Transverse colon (tissue), 4 donors: ENCODE measurements at regions not wholly inside any gene's neighbourhood (a gene's known extent, or its start where the extent isn't known, plus 50 kb on each side); places are given as distances from the start of the nearest gene placed in this dataset.
"Not testable (repeated sequence)": the region's sequence is repeated elsewhere in the genome, so short reads cannot be mapped to it uniquely, and the experiment has no call there.

Experiments used
- DNase-seq: peaks from one replicate; pipeline ENCODE4 v3.0.0-alpha.2; 2019
- H3K27ac ChIP-seq, 4 donors: fragments of 200-600 bp; sonication (generic); 2 replicates each; pipeline ENCODE4 v1.5.1; 2016 to 2018; ENCODE audit warnings: inconsistent platforms in 4 of 4
- H3K27me3 ChIP-seq: fragments of 200-600 bp; sonication (generic); 2 replicates; pipeline ENCODE4 v1.5.1; 2017; ENCODE audit warnings: inconsistent platforms
- H3K36me3 ChIP-seq, 4 donors: fragments of 200-600 bp; sonication (generic); 2 replicates each; pipeline ENCODE4 v1.5.1; 2017 to 2019; ENCODE audit warnings: inconsistent platforms in 4 of 4
- H3K4me1 ChIP-seq, 4 donors: fragments of 200-600 bp; sonication (generic); 2 replicates each; pipeline ENCODE4 v1.5.1; 2017 to 2020; ENCODE audit warnings: inconsistent platforms in 4 of 4
- H3K4me3 ChIP-seq, 4 donors: fragments of 200-600 bp; sonication (generic); 1 replicate in 1 of 4; 2 replicates in 3 of 4; pipeline versions ENCODE4 v1.5.1 to v1.6.1; 2017 to 2019; ENCODE audit warnings: inconsistent platforms in 4 of 4
- H3K9me3 ChIP-seq, 2 donors: fragments of 200-600 bp; sonication (generic); 2 replicates each; pipeline ENCODE4 v1.5.1; 2017 to 2019; ENCODE audit warnings: inconsistent platforms in 2 of 2
- EP300 ChIP-seq: sonication (generic); formaldehyde crosslinking; IDR thresholded peaks from one replicate; pipeline ENCODE4 v1.6.1; 2017; ENCODE audit warnings: antibody characterized with exemption, low read depth
- POLR2A ChIP-seq: fragments of 450-650 bp; IDR thresholded peaks from one replicate; pipeline ENCODE4 v1.6.1; 2016; ENCODE audit warnings: antibody characterized with exemption, mild to moderate bottlenecking, moderate library complexity
- POLR2AphosphoS5 ChIP-seq, 3 donors: sonication (generic); formaldehyde crosslinking; IDR thresholded peaks; one replicate each; pipeline ENCODE4 v1.6.1; 2016; ENCODE audit warnings: antibody characterized with exemption in 3 of 3
- WGBS, 2 donors: methylation state at CpG; one replicate each; pipeline ENCODE4 v1.1.5; 2018; ENCODE audit warnings: low coverage in 1 of 2; 5-methylcytosine and 5-hydroxymethylcytosine counted together
- in situ Hi-C, 4 donors: fragments of 200-750 bp; cut with MboI; loops; one replicate each; pipeline versions ENCODE4 v1.15.0 to v1.15.1; 2017; ENCODE audit warnings: low sequenced_read_pairs in 3 of 4, low pct_ligation_motif_present in 1 of 4, low pct_unique_long_range_greater_than_20kb in 1 of 4
- intact Hi-C: fragments of 100-400 bp; cut with DNase I; formaldehyde crosslinking; loops from one replicate; pipeline ENCODE4 v1.15.1; 2023; ENCODE audit warnings: low total_unique reads
- TF ChIP-seq, protein P1 (sequence below), 5 experiments: fragments of 200-600 bp in 3 of 5; fragments of 450-650 bp in 2 of 5; sonication (generic) in 3 of 5; IDR thresholded peaks; 1 replicate in 2 of 5; 2 replicates in 3 of 5; pipeline ENCODE4 v1.5.1; 2016 to 2017; ENCODE audit warnings: antibody characterized with exemption in 5 of 5, inconsistent platforms in 3 of 5, mild to moderate bottlenecking in 2 of 5, moderate library complexity in 1 of 5

DNA sequence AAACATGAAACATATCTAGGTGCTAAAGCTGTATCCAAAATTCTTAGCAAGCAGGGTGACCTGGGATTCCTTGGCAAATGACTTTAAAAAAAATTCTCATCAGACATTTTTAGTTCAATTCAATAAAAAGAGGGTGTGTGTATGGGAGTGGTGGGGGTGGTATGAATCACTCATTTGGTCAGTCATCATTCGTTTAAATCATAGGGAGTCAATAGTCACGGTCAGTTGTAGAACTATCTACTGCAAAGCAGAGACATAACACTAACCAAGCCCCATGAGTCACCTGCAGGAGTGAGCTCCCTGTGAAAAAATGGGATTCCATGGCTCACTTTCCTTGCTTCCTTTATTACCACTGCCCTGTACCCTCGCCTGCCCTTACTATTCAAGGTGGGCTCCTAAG, 380.6 kb upstream of the TCF4 start:
- in situ Hi-C loops (no loop called here), intact Hi-C loops (no loop called here)
- TF ChIP-seq, protein P1, sequence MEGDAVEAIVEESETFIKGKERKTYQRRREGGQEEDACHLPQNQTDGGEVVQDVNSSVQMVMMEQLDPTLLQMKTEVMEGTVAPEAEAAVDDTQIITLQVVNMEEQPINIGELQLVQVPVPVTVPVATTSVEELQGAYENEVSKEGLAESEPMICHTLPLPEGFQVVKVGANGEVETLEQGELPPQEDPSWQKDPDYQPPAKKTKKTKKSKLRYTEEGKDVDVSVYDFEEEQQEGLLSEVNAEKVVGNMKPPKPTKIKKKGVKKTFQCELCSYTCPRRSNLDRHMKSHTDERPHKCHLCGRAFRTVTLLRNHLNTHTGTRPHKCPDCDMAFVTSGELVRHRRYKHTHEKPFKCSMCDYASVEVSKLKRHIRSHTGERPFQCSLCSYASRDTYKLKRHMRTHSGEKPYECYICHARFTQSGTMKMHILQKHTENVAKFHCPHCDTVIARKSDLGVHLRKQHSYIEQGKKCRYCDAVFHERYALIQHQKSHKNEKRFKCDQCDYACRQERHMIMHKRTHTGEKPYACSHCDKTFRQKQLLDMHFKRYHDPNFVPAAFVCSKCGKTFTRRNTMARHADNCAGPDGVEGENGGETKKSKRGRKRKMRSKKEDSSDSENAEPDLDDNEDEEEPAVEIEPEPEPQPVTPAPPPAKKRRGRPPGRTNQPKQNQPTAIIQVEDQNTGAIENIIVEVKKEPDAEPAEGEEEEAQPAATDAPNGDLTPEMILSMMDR (IDR thresholded peaks at IDR 0.05), result no peak
- TF ChIP-seq POLR2A (no peak), POLR2AphosphoS5 (IDR thresholded peaks at IDR 0.05) (no peak), EP300 (no peak)
- H3K27me3 ChIP-seq, result no peaks in the 10 kb centered on the region
- H3K36me3 ChIP-seq, result no peaks in the 10 kb centered on the region
- H3K4me3 ChIP-seq, result no peak overlapping the region
- no peak for DNase-seq
- WGBS, 2 donors, result 69 to 84% methylated on average over 3 of the region's 3 CpGs
- no peaks in the 10 kb centered on the region for H3K4me1 ChIP-seq
- H3K27ac ChIP-seq, result no peak overlapping the region
- no peaks in the 10 kb centered on the region for H3K9me3 ChIP-seq

DNA sequence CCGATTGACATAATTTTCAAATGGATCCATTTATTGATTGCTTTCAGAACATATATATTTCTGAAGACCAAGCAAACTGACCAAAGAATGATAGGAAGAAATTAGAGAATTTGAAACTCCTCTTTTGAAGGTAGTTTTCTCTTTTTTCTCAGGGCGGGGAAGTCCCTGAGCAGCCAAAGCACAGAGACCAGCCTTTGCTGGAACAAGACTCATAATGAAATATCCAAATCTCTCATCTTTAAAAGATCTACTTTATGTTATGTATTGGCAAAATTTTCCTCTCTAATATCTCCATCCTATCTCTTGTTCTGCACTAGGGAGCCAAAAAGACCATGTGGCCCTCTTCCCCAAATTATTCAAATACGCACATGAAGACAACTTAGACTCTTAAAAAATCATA, 379.0 kb upstream of the TCF4 start:
- DNase-seq, result no peak
- no peaks in the 10 kb centered on the region for H3K27me3 ChIP-seq
- H3K4me3 ChIP-seq, result no peak overlapping the region
- no peak overlapping the region for H3K27ac ChIP-seq
- WGBS, 2 donors, result 68 to 86% methylated on average over 2 to 3 of the region's 3 CpGs
- no peaks in the 10 kb centered on the region for H3K9me3 ChIP-seq
- in situ Hi-C loops (no loop called here), intact Hi-C loops (no loop called here)
- H3K4me1 ChIP-seq, result no peaks in the 10 kb centered on the region
- no peaks in the 10 kb centered on the region for H3K36me3 ChIP-seq
- TF ChIP-seq POLR2A, result no peak
- TF ChIP-seq POLR2AphosphoS5 (IDR thresholded peaks at IDR 0.05), result no peak
- TF ChIP-seq, protein P1 (IDR thresholded peaks at IDR 0.05), result no peak
- TF ChIP-seq EP300, result no peak

DNA sequence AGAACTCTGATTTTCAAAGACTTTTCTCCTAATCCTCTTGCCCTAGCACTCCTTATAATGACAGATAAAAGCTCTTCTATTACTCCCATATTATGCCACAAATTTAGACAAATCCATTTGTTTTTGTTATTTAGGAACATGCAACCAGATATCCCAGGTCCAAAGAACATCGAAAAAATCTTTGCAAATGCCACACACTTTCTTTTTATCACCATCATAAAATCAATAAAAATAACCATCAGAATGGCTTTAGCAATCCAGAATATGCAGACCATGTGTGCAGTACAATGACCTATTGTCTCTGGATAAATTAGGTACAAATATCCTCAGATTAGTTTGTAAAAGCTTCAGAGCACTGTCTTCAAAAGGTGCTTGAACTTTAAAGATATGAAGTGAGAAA, 376.2 kb upstream of the TCF4 start:
- WGBS, 2 donors, result 62 to 82% methylated on average over 1 of the region's 1 CpG
- TF ChIP-seq POLR2AphosphoS5 (IDR thresholded peaks at IDR 0.05), result no peak
- TF ChIP-seq, protein P1 (IDR thresholded peaks at IDR 0.05), result no peak
- TF ChIP-seq POLR2A, result no peak
- TF ChIP-seq EP300, result no peak
- H3K4me1 ChIP-seq, result no peaks in the 10 kb centered on the region
- no peak overlapping the region for H3K4me3 ChIP-seq
- DNase-seq, result no peak
- no peaks in the 10 kb centered on the region for H3K36me3 ChIP-seq
- intact Hi-C loops, result no loop called here
- no peaks in the 10 kb centered on the region for H3K9me3 ChIP-seq
- H3K27me3 ChIP-seq, result no peaks in the 10 kb centered on the region
- H3K27ac ChIP-seq, result no peak overlapping the region
- in situ Hi-C loops, result no loop called here

DNA sequence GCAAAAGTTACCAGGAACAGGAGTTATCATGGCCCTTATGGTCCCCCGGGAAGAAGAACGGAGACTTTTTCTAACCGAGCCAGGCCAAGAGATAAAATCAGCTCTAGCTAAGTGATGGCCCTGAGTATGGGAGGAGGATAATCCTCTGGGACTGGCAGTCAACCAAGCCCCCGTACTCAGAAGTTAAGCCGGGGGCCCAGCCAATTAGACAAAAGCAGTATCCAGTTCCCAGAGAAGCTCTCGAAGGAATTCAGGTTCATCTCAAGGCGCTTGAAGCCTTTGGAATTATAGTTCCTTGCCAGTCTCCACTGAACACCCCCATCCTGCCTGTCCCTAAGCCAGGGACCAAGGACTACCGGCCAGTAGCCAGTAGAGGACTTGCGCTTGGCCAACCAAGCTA, 365.3 kb upstream of the TCF4 start:
- no peaks in the 10 kb centered on the region for H3K27me3 ChIP-seq
- intact Hi-C loops (no loop called here), in situ Hi-C loops (no loop called here)
- no peak for TF ChIP-seq POLR2AphosphoS5 (IDR thresholded peaks at IDR 0.05)
- TF ChIP-seq, protein P1 (IDR thresholded peaks at IDR 0.05), result no peak
- TF ChIP-seq EP300, result no peak
- TF ChIP-seq POLR2A, result no peak
- H3K4me1 ChIP-seq, result no peaks in the 10 kb centered on the region
- H3K4me3 ChIP-seq, result no peak overlapping the region
- no peaks in the 10 kb centered on the region for H3K36me3 ChIP-seq
- H3K9me3 ChIP-seq, result no peaks in the 10 kb centered on the region
- 60 to 83% methylated on average over 2 to 9 of the region's 9 CpGs for WGBS, 2 donors
- DNase-seq, result no peak
- H3K27ac ChIP-seq, result no peak overlapping the region

DNA sequence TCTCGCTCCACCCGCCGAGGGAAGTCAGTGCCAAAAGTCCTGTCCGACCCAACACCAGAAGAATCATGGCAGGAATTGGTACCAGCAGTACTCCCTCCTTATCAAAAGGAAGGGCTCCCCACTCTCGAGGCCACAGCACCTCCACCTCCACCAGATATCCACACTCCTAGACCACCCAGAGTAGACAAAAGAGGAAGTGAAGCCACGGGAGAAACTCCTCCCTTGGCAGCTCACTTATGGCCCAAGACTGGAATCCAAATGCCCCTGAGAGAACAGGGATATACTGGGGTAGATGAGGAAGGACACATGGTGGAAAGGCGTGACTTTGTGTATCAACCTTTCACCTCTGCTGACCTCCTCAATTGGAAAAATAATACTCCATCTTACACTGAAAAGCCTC, 363.7 kb upstream of the TCF4 start:
- H3K36me3 ChIP-seq, DNase-seq, H3K27me3 ChIP-seq, H3K27ac ChIP-seq, in situ Hi-C loops, intact Hi-C loops, H3K4me1 ChIP-seq, H3K4me3 ChIP-seq, H3K9me3 ChIP-seq: not testable (repeated sequence)
- 82 to 86% methylated on average over 1 to 7 of the region's 7 CpGs for WGBS, 2 donors
